GM19455 (cell line): ENCODE measurements at regions not wholly inside any gene's neighbourhood (a gene's known extent, or its start where the extent isn't known, plus 50 kb on each side); places are given as distances from the start of the nearest gene placed in this dataset.
"Not testable (repeated sequence)": the region's sequence is repeated elsewhere in the genome, so short reads cannot be mapped to it uniquely, and the experiment has no call there.

Experiments
- ATAC-seq: cut with Tn5 transposase; IDR thresholded peaks from one replicate; pipeline ENCODE4 v1.9.1; 2021; ENCODE audit not compliant: unreplicated experiment

GRCh38 chrX:31014474-31014873, 57.4 kb downstream of the FTHL17 start:
- ATAC-seq = not testable (repeated sequence)

- no peak for ATAC-seq
These were observed 59.3 kb downstream of the FTHL17 start for GRCh38 chrX:31012509-31013025.

GRCh38 chrX:31007321-31007720, 64.5 kb downstream of the FTHL17 start:
- ATAC-seq = no peak

- no peak for ATAC-seq
These were observed 65.8 kb downstream of the FTHL17 start for GRCh38 chrX:31006027-31006426.

- ATAC-seq = no peak
These were observed 74.4 kb downstream of the FTHL17 start for GRCh38 chrX:30997411-30997810.

GRCh38 chrX:30995705-30996104, 76.1 kb downstream of the FTHL17 start:
- ATAC-seq = no peak

GRCh38 chrX:30995060-30995700, 76.7 kb downstream of the FTHL17 start:
- no peak for ATAC-seq

GRCh38 chrX:30994018-30994417, 77.8 kb downstream of the FTHL17 start:
- ATAC-seq = not testable (repeated sequence)

GRCh38 chrX:30992381-30992904, 79.4 kb downstream of the FTHL17 start:
- no peak for ATAC-seq

- ATAC-seq = no peak
These were observed 81.5 kb downstream of the FTHL17 start for GRCh38 chrX:30990361-30990760.

- ATAC-seq = no peak
These were observed 89.4 kb downstream of the FTHL17 start for GRCh38 chrX:30982467-30982866.

- ATAC-seq = no peak
These were observed 89.9 kb downstream of the FTHL17 start for GRCh38 chrX:30981968-30982367.

- no peak for ATAC-seq
These were observed 90.2 kb upstream of the TAB3 start for GRCh38 chrX:30979271-30979670.

GRCh38 chrX:30975467-30975866, 86.4 kb upstream of the TAB3 start:
- no peak for ATAC-seq

- ATAC-seq = no peak
These were observed 84.9 kb upstream of the TAB3 start for GRCh38 chrX:30973784-30974427.

GRCh38 chrX:30971774-30972603, 82.9 kb upstream of the TAB3 start:
- ATAC-seq = peak; percentile 94

- no peak for ATAC-seq
These were observed 78.5 kb upstream of the TAB3 start for GRCh38 chrX:30967516-30967915.

- no peak for ATAC-seq
These were observed 76.7 kb upstream of the TAB3 start for GRCh38 chrX:30965767-30966166.

GRCh38 chrX:30961387-30962174, 72.5 kb upstream of the TAB3 start:
- no peak for ATAC-seq

- no peak for ATAC-seq
These were observed 68.7 kb upstream of the TAB3 start for GRCh38 chrX:30957753-30958152.

- ATAC-seq = no peak
These were observed 66.6 kb upstream of the TAB3 start for GRCh38 chrX:30955687-30956086.
